ENCODE measurements at regions not wholly inside any gene's neighbourhood (a gene's known extent, or its start where the extent isn't known, plus 50 kb on each side); places are given as distances from the start of the nearest gene placed in this dataset.

DNA sequence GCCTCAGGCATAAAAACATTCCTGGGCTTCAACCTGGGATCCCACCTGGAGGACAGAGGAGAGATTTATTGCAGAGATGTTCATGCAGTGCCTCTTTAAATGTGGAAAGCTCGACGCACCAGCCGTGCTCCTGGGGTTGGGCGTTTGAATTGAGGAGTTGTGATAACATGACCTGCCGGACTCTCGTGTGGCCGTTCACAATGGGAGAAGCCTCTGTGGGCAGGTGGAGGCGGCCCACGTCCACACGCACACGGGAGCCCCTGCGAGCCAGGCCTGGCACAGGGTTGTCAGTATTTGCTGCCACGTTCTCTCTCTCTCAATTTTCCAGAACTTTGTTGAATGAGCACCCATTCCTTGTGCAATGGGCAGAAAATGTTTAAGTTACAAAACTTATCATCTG, 58.3 kb upstream of the PPARA start:
- no peak for DNase-seq

GRCh38 chr22:46092670-46093410, 57.5 kb upstream of the PPARA start:
- no peak for DNase-seq

GRCh38 chr22:46093796-46094195, 56.5 kb upstream of the PPARA start:
- DNase-seq, result no peak

GRCh38 chr22:46094676-46095075, 55.6 kb upstream of the PPARA start:
- DNase-seq, result no peak

DNA sequence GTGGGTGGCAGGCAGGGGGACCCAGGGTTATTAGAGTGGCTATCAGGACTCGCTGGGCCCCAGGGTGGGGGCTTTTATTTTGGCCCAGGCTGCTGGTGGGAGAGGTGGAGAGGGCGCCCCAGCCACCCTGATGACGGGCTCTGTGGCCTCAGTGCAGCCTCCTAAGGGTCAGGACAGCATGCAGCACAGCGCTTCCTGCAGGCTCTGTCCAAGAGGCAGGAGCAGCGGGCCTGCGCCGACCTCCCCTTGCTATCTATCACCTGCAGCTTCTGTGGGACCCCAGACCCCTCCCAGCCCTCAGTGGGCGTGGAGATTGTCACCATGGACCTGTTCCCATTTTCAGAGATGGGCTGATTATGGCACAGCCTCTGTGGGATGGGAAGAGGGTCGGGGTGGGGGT, 54.3 kb upstream of the PPARA start:
- DNase-seq, result no peak

- DNase-seq, result no peak
These were observed 53.6 kb upstream of the PPARA start for GRCh38 chr22:46096706-46097230.

- DNase-seq, result no peak
These were observed 52.9 kb upstream of the PPARA start for GRCh38 chr22:46097268-46097900.

- DNase-seq, result no peak
These were observed 51.5 kb upstream of the PPARA start for GRCh38 chr22:46098525-46099475.

GRCh38 chr22:46099740-46100139, 50.6 kb upstream of the PPARA start:
- no peak for DNase-seq

DNA sequence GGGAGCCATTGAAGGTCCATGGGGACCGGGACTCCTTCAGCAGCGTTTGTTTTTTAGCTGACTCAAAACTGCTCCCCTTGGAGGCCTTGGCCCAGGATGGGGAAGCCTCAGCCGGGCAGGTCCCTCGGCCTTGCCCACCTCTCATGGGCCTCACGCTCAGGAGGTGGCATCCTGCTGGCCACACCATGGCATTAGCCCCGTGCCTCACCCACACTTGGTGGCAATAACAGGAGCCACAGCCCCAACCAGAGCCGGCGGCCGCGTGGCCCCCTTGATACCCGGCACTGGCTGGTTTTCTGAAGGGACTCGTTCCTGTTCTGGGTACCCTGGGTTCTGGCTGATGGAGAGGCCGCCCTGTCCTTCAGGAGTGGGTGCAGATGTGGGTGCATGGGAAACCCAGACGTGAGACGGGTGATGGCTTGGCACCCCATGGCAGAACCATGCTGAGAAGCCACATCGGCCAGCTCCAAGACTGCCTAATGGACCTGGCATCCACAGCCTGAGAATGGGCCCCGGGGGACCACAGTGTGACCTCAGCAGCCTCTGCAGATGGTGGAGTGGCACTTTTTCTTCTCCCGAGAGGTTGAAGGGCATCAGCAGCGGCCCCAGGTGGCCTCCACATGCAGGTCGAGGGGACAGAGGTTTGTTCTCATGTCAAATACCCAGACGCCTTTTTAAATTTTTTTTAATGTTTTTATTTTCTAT, 49.8 kb upstream of the PPARA start:
- DNase-seq, result no peak
